Mucosa of gallbladder (tissue), 1 donor: ENCODE measurements at regions not wholly inside any gene's neighbourhood (a gene's known extent, or its start where the extent isn't known, plus 50 kb on each side); places are given as distances from the start of the nearest gene placed in this dataset.
"Not testable (repeated sequence)": the region's sequence is repeated elsewhere in the genome, so short reads cannot be mapped to it uniquely, and the experiment has no call there.

ENCODE experiments used
- DNase-seq: peaks from one replicate; pipeline ENCODE4 v3.0.0-alpha.2; 2020; ENCODE audit warnings: low spot score
- donor health status: DM: no; HTN: no; CAD: no.

- no peak for DNase-seq
Measured at GRCh38 chr1:189311915-189312314, 1165.7 kb downstream of the BRINP3 start.

GRCh38 chr1:189312499-189312898 is 1165.2 kb downstream of the BRINP3 start:
- DNase-seq: no peak

GRCh38 chr1:189313488-189313887 is 1164.2 kb downstream of the BRINP3 start:
- peak; percentile 10 for DNase-seq

GRCh38 chr1:189315035-189315901 is 1162.4 kb downstream of the BRINP3 start:
- no peak for DNase-seq

GRCh38 chr1:189323091-189323490 is 1154.6 kb downstream of the BRINP3 start:
- no peak for DNase-seq

GRCh38 chr1:189331071-189331470 is 1146.6 kb downstream of the BRINP3 start:
- not testable (repeated sequence) for DNase-seq

- no peak for DNase-seq
Measured at GRCh38 chr1:189336115-189337100, 1141.3 kb downstream of the BRINP3 start.

GRCh38 chr1:189349607-189350006 is 1128.1 kb downstream of the BRINP3 start:
- DNase-seq: no peak

GRCh38 chr1:189350983-189351616 is 1126.6 kb downstream of the BRINP3 start:
- DNase-seq: no peak

- DNase-seq: no peak
Measured at GRCh38 chr1:189351960-189352359, 1125.7 kb downstream of the BRINP3 start.

GRCh38 chr1:189356206-189356605 is 1121.5 kb downstream of the BRINP3 start:
- DNase-seq: no peak

- DNase-seq: no peak
Measured at GRCh38 chr1:189357317-189357716, 1120.3 kb downstream of the BRINP3 start.

- DNase-seq: no peak
Measured at GRCh38 chr1:189369612-189370011, 1108.1 kb downstream of the BRINP3 start.

- DNase-seq: no peak
Measured at GRCh38 chr1:189374816-189375215, 1102.8 kb downstream of the BRINP3 start.

- no peak for DNase-seq
Measured at GRCh38 chr1:189405419-189405818, 1072.2 kb downstream of the BRINP3 start.

GRCh38 chr1:189409774-189410173 is 1067.9 kb downstream of the BRINP3 start:
- no peak for DNase-seq

GRCh38 chr1:189424746-189425331 is 1052.8 kb downstream of the BRINP3 start:
- no peak for DNase-seq

- DNase-seq: no peak
Measured at GRCh38 chr1:189429610-189430009, 1048.1 kb downstream of the BRINP3 start.

GRCh38 chr1:189431447-189431846 is 1046.2 kb downstream of the BRINP3 start:
- no peak for DNase-seq

GRCh38 chr1:189432753-189433152 is 1044.9 kb downstream of the BRINP3 start:
- DNase-seq: no peak

- DNase-seq: no peak
Measured at GRCh38 chr1:189434461-189434860, 1043.2 kb downstream of the BRINP3 start.

GRCh38 chr1:189435398-189435797 is 1042.3 kb downstream of the BRINP3 start:
- DNase-seq: no peak
